ENCODE measurements at regions not wholly inside any gene's neighbourhood (a gene's known extent, or its start where the extent isn't known, plus 50 kb on each side); places are given as distances from the start of the nearest gene placed in this dataset.

DNA sequence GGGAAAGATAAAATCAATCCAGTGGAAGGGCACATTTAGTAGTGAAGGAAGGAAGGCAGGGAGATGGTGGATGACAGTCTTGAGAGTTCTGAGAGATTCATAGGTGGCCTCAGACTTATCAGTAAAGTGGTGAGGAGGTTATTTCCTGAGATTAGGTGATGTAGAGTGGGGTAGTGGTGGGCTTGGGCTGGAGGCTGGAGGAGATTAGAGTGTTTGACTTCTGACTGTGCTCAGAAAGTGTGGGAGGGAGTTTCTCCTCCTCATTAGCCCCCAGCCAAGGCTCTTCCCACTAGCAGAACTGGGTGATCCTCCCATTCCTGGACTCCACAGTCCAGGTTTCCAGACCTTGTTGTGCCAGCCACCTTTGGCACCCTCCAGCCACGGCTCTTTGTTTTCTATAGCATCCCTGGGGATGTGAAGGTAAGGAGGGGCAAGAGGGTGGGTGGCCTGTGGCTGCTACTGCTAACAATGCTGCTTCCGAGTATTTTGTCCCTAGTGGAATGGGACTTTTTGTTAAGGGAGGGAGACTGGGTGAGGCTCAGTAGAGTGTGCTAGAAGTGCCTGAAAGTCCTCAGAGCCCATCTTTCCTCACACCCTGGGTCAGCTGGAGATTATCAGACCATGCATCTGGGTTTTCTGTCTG, 94.4 kb downstream of the ADRB2 start:
- no peak for TF ChIP-seq YY1 (tag by site-specific recombination; IDR thresholded peaks at IDR 0.05)
- no peak for TF ChIP-seq ZNF426 (tag by site-specific recombination; IDR thresholded peaks at IDR 0.05)
- TF ChIP-seq, protein P1, sequence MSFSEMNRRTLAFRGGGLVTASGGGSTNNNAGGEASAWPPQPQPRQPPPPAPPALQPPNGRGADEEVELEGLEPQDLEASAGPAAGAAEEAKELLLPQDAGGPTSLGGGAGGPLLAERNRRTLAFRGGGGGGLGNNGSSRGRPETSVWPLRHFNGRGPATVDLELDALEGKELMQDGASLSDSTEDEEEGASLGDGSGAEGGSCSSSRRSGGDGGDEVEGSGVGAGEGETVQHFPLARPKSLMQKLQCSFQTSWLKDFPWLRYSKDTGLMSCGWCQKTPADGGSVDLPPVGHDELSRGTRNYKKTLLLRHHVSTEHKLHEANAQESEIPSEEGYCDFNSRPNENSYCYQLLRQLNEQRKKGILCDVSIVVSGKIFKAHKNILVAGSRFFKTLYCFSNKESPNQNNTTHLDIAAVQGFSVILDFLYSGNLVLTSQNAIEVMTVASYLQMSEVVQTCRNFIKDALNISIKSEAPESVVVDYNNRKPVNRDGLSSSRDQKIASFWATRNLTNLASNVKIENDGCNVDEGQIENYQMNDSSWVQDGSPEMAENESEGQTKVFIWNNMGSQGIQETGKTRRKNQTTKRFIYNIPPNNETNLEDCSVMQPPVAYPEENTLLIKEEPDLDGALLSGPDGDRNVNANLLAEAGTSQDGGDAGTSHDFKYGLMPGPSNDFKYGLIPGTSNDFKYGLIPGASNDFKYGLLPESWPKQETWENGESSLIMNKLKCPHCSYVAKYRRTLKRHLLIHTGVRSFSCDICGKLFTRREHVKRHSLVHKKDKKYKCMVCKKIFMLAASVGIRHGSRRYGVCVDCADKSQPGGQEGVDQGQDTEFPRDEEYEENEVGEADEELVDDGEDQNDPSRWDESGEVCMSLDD (tag by site-specific recombination; IDR thresholded peaks at IDR 0.05), result no peak
- TF ChIP-seq ZNF292 (tag by site-specific recombination; IDR thresholded peaks at IDR 0.05; ENCODE audit: borderline replicate concordance, low read depth), result no peak
- TF ChIP-seq, protein P2, sequence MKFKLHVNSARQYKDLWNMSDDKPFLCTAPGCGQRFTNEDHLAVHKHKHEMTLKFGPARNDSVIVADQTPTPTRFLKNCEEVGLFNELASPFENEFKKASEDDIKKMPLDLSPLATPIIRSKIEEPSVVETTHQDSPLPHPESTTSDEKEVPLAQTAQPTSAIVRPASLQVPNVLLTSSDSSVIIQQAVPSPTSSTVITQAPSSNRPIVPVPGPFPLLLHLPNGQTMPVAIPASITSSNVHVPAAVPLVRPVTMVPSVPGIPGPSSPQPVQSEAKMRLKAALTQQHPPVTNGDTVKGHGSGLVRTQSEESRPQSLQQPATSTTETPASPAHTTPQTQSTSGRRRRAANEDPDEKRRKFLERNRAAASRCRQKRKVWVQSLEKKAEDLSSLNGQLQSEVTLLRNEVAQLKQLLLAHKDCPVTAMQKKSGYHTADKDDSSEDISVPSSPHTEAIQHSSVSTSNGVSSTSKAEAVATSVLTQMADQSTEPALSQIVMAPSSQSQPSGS (tag by site-specific recombination; IDR thresholded peaks at IDR 0.05; ENCODE audit: low read depth), result no peak
- TF ChIP-seq CTCF (tag by site-specific recombination; IDR thresholded peaks at IDR 0.05), result no peak
- no peak for TF ChIP-seq ZNF311 (tag by site-specific recombination; IDR thresholded peaks at IDR 0.05; ENCODE audit: borderline replicate concordance)
- TF ChIP-seq ZSCAN16 (tag by site-specific recombination; IDR thresholded peaks at IDR 0.05), result no peak

Data from HEK293 (cell line).